NCI-H524 treated with DMSO at 0.1 percent for 48 hours (cell line): ENCODE measurements at regions not wholly inside any gene's neighbourhood (a gene's known extent, or its start where the extent isn't known, plus 50 kb on each side); places are given as distances from the start of the nearest gene placed in this dataset.
A peak's percentile ranks its signal among the peaks of the same experiment; 100 is the strongest.

Experiments
- DNase-seq: peaks from one replicate; lab custom pipeline; 2025; lab: John Stamatoyannopoulos, UW

GRCh38 chr1:101290922-101291561 is 54.2 kb downstream of the S1PR1 start:
- no peak for DNase-seq

GRCh38 chr1:101291562-101292380 is 55.0 kb downstream of the S1PR1 start:
- no peak for DNase-seq

GRCh38 chr1:101293461-101294051 is 56.7 kb downstream of the S1PR1 start:
- no peak for DNase-seq

DNA sequence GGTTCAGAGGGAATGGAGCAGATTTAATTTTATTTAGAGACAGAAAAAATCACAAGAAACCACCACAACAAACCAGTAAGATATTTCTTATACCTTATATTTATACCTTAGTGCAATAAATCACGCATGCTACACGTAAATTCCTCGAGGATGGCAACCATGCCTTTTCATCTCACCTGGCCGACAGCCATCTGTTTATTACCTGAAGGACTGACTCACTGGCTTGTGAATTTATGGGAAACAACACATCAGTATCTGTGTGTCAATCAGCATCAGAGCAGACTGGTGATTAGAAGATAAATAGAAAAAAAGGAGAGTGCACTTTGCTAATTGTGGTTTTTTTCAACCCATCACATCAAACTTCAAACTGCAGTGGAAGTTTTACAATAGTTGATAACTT is 58.4 kb downstream of the S1PR1 start:
- DNase-seq, result no peak

GRCh38 chr1:101298663-101299062 is 61.8 kb downstream of the S1PR1 start:
- no peak for DNase-seq

GRCh38 chr1:101299141-101299540 is 62.3 kb downstream of the S1PR1 start:
- no peak for DNase-seq

DNA sequence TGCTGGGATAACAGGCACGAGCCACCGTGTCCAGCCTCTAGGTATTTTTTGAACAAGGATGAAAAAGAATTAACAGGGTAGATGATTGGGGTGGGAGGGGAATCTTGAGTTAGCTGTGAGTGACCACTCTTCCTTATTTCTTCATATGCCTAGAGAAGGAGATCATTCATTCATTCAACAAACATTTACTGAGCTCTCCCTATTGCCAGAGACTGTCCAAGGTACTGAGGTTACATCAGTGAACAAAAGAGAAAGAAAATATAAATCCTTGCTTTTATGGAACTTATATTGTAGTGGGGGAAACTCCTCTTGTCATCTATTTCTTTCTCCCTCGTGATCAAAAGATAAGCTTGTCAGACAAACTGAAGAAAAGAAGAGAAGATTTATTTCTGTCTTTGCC is 62.9 kb downstream of the S1PR1 start:
- no peak for DNase-seq

DNA sequence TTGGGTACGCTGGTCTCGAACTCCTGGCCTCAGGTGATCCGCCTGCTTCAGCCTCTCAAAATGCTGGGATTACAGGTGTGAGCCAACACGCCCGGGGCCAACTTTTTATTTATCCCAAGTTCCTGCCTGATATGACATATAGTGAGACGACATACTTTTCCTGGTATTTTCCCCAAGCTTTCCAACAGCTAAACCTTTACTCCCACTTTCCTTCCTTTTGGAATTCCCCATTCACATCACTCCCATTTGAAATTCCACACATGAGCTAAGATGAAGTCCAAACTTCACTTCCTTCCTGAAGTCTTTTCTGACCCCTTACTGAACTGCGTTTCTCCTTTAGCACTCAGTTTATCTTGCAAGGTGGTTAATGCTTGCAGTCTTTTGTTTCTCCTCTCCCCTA is 64.1 kb downstream of the S1PR1 start:
- no peak for DNase-seq

- no peak for DNase-seq
Observed at GRCh38 chr1:101301446-101302057, 64.7 kb downstream of the S1PR1 start.

GRCh38 chr1:101302831-101303511 is 66.2 kb downstream of the S1PR1 start:
- no peak for DNase-seq

- DNase-seq, result no peak
Observed at GRCh38 chr1:101307985-101308689, 71.3 kb downstream of the S1PR1 start.

- no peak for DNase-seq
Observed at GRCh38 chr1:101308935-101309333, 72.1 kb downstream of the S1PR1 start.

DNA sequence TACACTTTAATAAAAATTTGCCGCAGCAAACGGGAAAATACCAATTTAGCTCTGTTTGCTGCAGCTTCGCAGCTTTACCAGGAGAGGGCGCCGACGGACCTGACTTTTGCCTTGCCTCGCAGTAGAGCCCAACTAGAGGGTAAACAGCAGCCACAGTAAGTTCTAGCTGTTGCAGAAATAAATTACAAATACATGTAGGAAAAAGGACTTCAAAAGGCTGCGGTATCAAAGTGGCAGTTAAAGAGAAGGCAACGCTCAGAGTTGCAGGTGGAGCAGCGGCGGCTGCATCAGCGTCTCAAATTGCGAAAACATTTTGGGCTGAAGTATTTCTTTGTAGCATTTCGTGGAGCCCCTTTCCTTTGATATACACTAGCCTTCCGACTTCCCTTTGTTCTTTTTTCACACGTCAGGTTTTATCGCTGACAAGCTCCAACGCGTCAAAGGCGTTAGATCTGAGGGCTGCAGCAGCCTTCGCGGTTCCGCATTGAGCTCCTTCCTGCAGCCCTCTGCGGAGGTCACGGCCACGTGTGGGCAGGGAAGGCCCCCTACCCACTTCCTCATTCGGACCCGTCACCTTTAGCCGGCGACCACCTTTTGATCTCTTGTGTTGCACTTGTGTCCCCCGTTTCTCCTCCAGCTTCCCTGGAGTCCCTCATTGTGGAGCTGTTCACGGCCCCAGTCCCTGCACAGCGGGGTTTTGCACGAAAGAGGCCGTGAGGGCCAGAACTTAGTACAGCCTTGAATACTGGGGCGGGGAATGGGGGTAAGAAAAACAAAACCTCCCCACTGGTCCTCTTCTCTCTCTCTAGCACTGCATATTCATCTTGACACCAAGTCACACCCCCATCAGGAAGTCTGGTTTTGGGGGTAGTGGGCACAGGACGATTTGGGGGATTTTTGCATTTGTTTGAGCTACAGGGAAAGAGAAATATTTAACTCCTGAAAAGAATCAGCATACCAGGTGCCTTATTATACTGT is 72.8 kb downstream of the S1PR1 start:
- no peak for DNase-seq

DNA sequence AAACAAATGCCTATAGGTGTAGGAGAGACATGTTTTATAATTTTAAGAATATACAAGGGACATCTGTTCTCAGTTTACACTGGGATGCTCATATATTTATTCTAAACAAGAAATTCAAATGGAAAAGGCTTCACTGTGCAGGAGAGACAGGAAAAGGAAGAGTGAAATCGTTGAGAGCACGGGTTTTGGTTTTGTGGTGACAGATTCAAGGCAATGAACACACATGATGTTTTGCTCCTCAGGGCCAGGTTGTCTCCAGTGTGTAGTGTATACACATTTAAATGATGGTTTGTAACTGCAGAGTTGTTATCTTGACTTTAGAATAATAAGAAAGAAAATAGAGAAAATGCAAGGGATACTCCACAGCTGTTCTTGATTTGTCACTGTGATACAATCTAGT is 73.7 kb downstream of the S1PR1 start:
- DNase-seq, result no peak

GRCh38 chr1:101311146-101311920 is 74.5 kb downstream of the S1PR1 start:
- DNase-seq, result no peak

DNA sequence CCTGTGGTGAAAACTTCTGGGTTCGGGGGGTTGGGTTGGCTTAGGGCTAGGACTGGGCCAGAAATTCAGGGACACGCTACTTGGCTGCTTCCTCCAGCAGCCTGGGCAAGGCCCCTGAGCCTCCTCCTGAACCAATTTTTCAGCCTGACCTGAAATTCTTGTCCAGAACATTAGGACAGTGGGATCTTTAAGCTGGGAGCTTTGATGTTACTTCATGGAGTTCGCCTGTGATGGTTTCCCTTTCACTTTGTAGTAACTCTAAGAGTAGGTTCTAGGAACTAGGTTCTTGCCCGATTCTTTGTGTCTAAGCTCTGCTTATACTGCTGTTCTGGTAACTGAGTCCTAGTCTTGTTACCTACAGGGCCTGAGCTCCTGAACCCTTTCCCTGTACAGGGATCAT is 75.3 kb downstream of the S1PR1 start:
- DNase-seq, result no peak

GRCh38 chr1:101313356-101313755 is 76.5 kb downstream of the S1PR1 start:
- DNase-seq, result no peak

- no peak for DNase-seq
Observed at GRCh38 chr1:101314244-101314643, 77.4 kb downstream of the S1PR1 start.

DNA sequence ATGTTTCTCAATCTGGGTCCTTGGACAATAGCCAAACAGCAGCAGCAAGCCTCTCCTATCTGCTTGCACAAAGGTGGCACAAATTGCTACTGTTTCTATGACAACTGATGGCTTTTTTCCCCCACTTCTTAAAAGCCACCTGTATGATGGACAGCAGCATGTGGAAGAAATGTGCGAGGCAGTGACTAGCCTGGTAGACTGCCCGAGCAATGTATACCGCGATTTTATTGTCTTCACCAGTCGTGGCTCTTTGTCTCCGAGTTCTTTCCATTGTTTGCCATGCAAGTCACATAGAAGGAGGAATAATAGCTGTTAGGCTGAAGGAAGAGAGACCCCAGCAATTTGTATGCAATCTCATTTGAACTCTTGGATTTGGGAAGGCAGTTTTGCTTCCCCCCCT is 79.4 kb downstream of the S1PR1 start:
- peak; percentile 83 for DNase-seq

DNA sequence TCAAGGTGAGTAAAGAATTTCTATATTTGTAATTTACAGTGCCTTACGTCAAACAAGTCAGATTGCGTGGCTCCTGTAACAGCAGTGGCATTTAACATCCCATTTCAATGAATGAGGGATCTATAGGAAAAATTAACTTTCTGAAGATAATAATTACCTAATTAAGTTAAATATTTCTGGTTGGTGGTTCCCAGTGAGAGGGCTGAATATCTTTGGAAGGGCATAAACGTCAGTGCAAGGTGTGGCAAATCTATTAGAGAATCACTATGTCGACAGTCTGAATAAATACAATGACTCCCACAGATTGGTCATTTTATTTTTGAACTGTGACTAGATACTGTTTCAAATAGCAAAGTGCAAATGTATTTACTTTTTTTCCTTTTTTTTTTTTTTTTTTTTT is 80.0 kb downstream of the S1PR1 start:
- DNase-seq, result no peak
